GM19238 (cell line): ENCODE measurements at regions not wholly inside any gene's neighbourhood (a gene's known extent, or its start where the extent isn't known, plus 50 kb on each side); places are given as distances from the start of the nearest gene placed in this dataset.
A peak's percentile ranks its signal among the peaks of the same experiment; 100 is the strongest.
"Not testable (repeated sequence)": the region's sequence is repeated elsewhere in the genome, so short reads cannot be mapped to it uniquely, and the experiment has no call there.

Source experiments
- DNase-seq: peaks from one replicate; pipeline ENCODE4 v3.0.0; 2011; ENCODE audit warnings: low spot score; ENCODE audit not compliant: insufficient read length

DNA sequence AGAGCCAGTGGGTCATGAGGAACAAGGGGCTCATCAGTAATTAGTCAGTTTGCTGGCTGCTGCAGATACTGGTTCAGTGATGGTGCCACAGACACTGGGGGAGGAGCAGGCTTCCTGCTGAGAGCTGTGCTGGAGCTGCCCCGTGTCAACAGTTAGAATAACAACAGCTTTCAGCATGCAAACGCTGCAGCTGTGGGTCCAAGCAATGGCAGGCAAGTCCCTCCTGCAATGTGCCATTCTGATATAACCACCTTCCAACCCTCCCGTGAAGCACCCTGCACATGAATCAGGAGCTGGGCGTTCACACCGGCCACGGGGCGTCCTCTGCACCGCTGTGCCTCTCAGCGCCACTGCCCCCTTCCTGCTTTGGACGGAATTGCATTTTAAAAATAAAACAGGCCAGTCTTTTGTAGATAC lies 258.4 kb upstream of the SFSWAP start:
- peak; percentile 39 for DNase-seq

DNA sequence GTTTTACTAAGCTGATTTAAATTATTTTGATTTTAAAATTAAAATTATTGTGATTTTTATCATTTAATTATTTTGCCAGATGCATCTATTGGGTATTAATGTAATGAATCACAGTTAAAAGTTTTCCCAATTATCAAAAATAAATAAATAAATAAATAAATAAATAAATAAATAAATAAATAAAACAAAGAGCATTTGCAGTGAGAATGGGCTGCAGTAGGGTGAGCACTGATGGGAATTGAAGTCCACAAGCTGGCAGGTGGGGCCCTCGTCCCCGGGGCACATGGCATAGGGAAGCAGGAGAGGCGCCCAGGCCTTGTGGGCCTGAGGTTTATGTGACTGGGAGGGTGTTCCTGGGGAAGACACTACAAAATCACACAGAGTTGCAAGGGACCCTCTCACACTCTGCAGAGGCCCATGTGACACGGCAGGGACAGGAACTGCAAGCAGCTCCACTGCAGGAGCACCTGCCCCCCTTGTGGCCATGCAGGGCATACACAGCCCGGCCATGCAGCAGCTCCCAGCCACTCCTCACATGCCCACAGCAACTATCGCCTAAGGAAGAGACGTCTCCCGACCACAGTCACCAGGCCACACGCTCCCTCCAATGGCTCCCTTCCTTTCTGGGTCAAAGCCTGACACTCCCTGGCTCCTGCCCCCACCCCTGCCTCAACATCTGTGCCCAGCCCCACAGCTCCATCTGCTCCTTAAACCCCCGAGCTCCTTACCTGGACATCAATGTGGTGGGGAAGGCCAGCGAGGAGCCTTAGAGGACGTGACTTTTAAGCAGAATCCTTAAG lies 256.3 kb upstream of the SFSWAP start:
- DNase-seq = peak; percentile 66

DNA sequence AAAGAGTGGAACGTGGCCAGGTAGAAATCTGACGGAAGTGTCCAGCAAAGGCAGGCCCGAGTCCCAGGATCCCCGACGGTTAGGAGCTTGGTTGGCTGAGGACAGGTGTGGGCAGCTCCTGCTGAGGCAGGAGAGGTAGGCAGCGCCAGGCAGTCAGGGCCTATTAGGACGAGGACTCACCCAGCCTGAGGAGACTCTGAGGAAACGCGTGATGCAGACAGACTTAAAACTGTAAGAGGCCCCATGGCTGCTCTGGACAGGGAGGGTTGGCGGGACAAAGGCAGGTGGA lies 255.7 kb upstream of the SFSWAP start:
- no peak for DNase-seq

DNA sequence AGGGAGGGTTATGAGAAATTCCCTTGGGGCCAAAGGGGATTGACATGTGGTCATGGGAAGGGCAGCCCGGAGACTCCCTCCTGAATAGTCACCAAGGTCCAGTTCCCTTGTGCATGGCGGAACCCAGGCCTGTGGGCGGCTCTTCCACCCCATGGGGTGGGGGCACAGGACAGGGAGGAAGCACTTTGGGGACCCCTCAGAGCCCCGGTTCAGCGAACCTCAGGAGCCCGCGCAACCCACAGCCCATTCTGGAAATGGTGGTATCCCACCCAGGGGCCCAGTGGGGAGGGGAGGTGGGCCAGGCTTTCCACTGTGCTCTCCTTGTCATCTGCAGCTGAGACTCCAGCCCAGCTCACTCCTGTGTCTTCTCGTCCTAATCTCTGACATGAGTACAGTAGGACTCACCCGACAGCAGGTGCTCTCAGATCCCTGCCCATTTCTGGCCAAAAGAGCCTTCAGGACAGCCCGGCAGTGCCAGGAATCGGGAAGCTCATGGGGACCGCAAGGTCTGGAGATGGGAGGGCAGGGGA lies 255.2 kb upstream of the SFSWAP start:
- DNase-seq = no peak

DNA sequence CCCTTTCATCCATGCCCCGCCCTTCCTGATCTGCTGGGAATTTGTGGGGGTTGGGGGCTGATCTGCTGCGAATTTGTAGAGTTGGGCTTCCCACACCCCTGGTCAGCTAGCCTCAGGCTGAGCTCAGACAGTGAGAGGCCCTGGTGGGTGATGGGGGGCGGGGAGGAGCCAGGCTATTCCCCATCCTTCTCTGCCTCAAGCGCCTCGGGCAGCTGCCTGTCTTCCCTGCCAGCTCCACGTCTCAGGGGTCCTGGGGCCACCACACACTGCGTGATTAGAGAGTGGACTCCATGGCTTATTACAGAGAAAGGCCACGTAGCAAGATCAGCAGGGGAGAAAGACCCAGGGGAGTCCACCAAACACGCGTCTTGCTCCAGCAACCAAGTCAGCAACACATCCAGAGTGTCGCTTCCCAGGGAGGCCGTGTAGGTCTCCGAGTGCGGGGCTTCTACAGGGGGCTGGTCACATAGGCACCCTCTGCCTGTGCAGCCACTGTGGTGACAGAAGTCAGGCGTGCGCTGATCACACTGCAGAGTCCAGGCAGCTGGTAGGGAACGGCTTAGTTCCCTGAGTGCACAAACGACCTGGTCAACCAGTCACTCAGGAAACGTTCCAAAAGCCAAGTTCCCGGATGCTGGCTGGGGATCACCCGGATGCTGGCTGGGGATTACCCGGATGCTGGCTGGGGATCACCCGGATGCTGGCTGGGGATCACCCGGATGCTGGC lies 254.4 kb upstream of the SFSWAP start:
- DNase-seq = no peak

DNA sequence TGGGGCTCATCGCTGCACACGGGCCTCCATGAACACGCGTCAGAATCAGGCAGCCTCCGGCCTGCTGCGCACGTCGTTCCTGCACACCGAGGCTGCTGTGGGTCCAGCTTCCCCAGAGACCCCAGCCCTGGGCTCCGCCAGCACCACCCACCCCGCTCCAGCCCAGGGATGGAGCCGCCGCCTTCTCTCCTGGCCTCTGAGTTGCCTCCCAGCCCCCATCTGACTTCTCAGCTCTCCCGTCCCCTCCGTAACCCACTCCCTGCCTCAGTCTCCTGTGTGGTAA lies 253.9 kb upstream of the SFSWAP start:
- DNase-seq = no peak

DNA sequence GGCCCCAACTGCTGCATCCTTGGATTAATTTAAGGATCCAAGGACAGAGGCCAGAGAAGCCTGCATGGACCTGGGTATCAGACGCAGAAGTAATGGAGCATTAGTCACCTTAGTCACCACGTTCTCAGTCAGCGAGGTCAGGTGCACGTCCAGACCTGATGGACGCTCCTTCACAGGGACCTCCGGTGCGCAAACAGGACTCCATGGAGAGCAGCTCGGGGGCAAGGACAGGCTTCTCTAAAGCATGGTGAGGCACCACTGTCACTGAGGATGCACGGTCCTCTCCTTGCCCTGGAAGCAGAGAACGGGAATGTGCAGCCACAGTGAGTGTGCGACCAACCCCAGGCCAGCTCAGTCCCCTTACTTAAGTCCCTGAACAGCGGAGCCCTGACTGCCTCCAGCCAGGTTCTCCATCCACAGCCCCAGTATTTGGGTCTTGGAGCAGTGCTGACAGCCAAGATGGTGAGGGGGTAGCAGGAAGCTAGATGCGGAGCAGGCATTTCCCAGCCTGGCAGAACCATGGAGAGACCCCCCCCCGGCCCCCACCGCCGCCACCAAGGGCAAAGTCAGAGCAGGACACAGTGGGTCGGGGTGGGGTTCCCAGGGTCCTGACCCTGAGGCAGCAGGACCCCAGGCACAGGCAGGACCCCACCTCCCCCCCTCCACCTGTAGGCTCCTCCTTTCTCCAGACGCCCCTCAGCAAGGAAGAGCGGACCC lies 253.4 kb upstream of the SFSWAP start:
- no peak for DNase-seq

DNA sequence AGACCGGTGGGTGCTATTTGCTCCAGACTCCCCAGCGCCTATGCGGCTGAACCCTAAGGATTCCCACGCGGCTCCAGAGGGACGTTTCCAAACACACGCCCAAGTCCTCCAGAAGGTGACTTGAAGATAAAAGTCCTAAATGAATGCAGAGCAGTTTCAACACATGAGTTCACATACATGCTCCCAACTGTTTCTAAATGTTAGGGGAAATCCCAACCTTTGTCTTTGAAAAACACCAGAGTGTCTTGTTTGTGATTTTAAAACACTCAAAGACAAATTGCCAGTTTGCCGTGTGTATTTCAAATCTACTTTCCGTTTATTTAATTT lies 252.9 kb upstream of the SFSWAP start:
- no peak for DNase-seq

DNA sequence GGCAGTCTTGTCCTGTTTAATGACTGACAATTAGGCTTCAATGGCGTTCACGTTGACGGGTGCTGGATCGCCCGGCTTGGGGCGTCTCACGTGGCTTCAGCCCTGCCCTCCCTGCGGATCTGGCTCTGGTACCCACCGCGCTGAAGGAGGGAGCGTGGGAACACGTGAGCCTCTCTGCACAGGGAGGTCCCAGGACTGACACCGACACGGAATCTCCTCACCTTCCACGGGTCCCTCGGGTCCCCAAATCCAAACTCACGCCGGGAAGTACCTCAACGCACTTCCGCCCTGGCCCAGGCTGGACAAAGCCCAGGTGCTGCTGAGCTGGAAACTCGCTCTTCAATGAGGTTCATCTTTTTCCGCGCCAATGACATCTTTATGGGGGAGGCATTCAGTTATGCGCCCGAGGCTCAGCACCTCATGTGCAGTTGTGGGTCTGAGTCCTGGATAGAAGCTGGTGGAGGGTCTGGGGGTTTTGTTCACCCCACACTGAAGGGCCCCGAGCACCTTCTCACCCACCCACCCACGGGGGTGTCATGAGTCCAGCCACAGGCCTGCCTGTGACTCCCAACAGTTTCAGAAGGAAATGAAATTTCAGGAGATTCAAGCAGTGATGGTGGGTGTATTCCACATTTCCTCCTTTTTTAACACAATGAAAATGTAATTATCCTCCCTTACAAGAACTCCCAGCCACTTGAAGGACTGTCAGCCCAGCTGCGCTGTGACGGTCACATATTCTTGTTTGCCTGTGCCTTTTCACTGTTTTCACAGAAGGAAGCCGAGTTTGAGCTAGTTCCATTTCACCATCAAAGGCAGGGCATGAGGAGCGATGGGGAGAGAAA lies 251.7 kb upstream of the SFSWAP start:
- DNase-seq = no peak

DNA sequence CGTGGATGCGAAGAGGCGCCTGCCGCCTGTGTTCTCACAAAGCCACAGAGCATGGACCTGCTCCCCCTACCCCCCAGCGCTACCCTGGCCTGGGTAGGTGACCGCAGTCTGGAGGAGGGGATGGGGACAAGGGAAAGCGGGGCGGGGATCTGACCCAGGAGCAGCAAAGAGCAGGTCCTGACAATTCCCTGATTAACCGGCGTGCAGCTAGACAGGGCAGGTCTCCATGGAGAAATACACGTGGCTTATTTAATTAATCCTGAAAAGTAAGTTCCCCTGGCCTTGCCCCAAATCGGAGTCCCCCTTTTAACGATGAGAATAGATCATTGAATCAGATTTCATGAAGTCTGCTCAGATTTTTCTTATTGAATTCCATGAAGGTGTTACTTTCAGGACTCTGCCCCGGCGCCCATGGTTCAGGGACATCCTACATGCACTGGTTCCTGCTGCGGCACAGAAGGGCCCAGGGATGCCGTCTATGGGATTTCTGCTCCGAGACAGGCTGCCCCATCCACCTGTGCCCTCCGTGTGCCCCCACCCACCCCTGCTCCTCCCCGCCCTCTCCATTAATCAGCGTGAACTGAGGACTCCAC lies 251.0 kb upstream of the SFSWAP start:
- DNase-seq = no peak

DNA sequence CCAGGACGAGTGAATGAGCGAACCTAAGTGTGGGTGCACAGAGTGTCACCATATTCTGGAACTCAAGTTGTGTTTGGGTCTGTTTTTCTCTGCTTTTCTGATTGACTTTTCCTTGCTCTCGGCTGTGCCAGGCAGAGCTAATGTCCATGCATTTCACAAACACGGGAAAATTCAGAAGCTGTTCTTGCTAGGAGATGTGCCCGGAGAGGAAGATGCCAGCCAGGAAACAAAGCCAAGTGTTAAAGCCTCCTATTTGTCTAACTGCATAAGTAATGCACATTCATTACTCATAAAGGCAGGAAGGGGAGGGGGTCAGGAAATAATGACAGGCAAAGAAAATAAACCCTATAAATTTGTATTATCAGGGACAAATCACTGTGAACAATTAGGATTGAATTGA lies 250.4 kb upstream of the SFSWAP start:
- DNase-seq = no peak

DNA sequence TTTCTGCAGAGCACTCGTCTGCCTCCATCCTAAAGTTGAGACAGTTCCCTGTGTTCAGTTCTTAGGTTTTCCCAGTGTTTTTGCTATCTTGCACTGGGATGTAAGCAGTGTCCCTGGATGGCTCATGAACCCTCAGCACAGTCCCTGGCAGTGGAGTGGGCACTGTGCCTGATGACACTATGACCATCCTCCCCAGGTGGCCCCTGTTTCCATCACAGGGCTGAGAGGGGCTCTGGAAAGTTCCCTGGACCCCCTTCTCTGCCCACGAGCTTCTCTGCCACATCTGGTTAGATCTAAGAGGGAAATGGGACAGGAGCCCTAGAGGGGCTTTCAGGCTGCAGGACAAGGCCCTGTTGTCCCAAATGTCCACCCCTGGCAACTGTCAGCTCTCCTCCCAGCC lies 249.8 kb upstream of the SFSWAP start:
- no peak for DNase-seq

DNA sequence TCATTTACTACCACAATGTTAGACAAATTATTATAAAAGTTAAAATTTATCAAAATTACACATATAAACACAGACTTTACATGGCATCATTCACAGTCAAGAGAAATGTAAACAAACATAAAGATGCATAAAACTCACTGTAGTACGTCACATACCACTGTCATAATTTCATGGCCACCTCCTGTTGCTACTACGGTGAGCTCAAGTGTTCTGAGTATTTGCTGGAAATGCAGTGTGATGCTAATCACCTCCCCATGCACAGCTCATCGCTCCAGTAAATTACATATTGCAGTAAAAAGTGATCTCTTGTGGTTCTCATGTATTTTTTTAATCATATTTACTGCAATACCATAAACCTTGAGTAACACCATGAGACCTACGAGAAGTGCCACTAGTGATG lies 247.7 kb upstream of the SFSWAP start:
- no peak for DNase-seq

DNA sequence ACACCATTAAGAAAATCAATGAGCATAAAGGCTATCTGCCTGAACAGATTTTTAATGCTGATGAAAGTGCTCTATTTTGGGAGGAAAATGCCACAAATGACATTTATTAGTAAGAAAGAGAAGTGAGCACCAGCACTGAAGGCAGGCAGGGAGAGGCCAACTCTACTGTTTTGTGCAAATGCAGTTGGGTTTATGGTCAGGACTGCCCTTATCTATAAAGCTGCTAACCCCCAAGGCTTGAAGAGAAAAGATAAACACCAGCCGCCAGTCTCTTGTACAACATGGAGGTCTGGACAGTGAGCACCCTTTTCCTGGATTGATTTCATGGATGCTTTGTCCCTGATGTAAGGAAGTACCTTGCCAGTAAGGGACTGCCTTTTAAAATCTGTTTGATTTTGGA lies 246.8 kb upstream of the SFSWAP start:
- DNase-seq = no peak

DNA sequence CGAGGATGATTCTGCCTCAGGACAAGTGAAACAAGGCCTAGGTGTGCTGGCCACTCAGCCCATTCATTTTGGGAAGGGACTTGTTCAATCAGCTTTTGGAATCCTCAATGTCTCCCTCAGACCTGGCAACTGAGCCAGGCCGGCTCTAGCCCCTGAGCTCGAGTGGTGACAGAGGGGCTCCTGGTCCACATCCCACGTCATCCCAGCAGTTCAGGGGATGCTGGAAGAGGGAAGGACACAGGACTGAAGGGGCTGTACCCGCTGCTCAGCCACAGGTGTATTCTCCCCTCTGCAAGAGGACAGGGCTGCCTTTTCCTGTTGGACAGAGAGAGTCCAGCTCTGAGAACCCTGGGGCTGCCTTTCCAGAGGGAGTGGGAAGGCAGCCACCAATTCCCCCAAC lies 244.6 kb upstream of the SFSWAP start:
- DNase-seq = no peak

DNA sequence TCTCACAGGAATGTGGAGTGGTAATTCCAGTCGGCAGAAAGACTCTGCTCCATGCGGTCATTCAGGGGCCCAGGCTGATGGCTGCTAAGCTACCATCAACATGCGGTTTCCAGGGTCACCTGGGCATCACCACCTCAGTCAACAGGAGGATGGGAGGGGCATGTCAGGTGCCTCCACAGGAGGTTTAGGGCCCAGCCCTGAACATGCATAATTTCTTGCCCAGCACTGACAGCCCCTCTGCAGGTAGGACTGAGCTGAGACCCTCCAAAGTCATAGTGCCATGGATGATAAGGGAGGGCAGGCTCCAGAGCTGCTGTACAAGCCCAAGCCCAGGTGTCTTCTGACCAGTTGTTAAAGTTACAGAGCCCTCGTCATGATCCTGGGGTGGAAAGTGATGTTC lies 244.0 kb upstream of the SFSWAP start:
- no peak for DNase-seq

DNA sequence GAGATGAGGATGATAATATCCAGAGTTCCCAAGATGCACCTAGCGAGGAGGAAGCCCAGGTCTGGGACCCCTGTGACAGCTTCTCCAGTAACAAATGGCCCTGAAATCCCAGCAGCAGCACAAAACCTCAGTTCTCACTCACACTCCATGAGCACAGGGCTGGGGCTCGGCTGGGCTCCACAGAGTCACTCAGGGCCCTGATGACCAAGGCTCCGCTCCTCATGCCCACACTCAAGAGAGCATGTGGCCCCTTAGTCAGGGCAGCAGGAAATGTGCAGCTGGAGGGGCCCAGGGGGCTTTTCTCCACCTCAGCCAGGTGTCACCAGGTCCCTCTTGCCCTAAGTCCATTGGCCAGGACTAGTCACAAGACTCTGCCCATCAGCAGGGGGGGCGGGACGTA lies 242.7 kb upstream of the SFSWAP start:
- no peak for DNase-seq

DNA sequence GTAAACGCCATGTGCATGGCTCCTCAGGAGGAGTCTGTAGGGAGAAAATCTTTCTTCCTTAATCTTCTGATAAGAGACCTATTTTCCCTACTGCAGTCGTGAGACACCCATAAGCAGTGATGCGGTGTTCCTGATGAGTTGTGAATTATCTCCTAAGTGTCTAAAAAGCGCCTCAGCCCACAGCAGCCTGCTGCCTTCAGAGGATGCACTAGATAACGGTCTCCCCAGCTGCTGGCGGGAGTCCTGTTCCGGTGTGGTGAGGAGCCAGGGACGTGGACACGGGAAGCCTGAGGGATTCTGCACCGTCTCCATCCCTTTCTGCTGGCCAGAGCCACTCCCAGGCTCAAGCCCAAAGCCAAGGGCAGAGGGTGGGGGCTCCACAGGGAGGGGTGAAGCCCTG lies 240.9 kb upstream of the SFSWAP start:
- DNase-seq = not testable (repeated sequence)

DNA sequence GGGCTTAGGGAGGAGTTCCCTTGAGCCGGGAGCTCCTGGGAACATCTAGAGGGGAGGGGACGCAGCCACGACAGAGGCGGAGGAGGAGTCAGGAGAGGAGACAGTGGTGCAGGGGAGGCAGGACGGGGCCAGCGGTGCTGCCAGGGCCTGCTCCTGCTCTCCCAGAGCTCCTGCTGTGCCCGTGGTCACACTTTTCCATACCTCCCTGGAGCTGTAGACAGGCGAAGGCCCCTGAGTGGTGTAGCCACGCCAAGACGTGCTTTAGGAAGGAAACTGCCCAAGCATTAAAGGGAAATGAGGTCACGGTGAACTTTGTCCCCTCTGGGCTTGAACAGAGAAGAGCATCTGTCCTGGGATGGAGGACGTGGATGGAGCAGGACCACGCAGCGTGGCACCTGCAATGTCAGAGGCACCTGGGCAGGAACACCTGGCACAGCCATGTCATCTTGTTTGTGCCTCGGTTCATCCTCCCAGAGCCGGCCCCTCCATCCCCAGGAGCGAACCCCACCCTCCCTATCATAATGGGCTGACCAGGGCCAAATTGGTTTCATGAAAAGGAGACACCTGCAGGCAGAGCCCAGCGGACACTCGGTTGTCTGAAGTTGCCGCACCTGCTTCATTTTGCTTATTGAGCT lies 239.5 kb upstream of the SFSWAP start:
- no peak for DNase-seq

DNA sequence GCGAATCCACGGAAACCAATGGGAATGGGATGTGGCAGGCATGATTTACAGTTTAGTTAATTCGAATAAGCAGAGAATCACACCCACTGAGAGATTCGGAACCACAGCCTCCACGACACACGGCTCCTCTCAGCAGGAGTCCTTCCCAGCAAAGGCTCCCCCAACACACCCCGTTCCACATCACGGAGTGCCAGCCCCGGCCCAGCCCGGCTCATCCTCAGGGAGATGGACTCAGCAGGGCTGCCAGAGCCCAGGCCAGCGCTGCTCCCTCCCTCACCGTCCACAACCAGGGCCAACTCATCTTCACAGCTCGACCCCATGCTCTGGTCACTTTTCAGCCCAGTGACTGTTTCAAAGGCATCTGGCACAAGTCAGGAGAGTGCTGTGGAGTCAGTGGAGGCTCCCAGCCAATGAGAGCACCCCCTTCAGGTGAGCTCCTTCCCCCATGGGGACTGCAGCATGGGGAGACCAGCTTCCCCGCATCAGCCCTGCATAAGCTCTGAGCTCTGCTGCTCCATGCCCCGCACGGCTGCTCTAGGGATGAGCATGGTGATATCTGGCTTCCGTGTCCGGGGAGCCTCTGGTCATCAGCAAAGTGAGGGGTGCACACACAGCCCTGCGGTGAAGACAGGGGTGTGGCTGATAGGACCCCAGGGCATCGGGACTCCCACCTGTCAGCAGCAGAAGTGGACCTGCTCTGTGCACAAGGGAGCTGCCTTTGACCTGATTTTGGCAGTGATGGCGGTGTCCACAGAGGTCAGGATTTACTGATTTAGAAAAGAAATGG lies 238.8 kb upstream of the SFSWAP start:
- no peak for DNase-seq
